Mucosa of descending colon (tissue), 3 donors: ENCODE measurements at regions not wholly inside any gene's neighbourhood (a gene's known extent, or its start where the extent isn't known, plus 50 kb on each side); places are given as distances from the start of the nearest gene placed in this dataset.

Source experiments
- ATAC-seq: fragments of 200-7000 bp; cut with Tn5 transposase; one replicate; pipeline ENCODE4 v1.9.1; 2020; ENCODE audit warnings: mild to moderate bottlenecking, moderate library complexity
- DNase-seq, 3 donors: peaks; one replicate each; pipeline ENCODE4 v3.0.0-alpha.2; 2020
- H3K36me3 ChIP-seq: fragments of 200-600 bp; one replicate; pipeline ENCODE4 v1.8.0; 2021; ENCODE audit warnings: low read depth, mild to moderate bottlenecking
- H3K4me1 ChIP-seq: fragments of 200-600 bp; one replicate; pipeline ENCODE4 v1.8.0; 2021; ENCODE audit warnings: low read depth, mild to moderate bottlenecking
- H3K4me3 ChIP-seq: fragments of 200-600 bp; one replicate; pipeline ENCODE4 v1.8.0; 2021; ENCODE audit warnings: mild to moderate bottlenecking
- H3K9me3 ChIP-seq: fragments of 200-600 bp; one replicate; pipeline ENCODE4 v1.8.0; 2021; ENCODE audit warnings: mild to moderate bottlenecking
- intact Hi-C, 2 donors: fragments of 100-400 bp; cut with DNase I in 1 of 2; cut with micrococcal nuclease in 1 of 2; formaldehyde crosslinking; loops; one replicate each; pipeline versions ENCODE4 v1.11.0 to v1.11.1; 2022; cut with DNase I, micrococcal nuclease
- TF ChIP-seq, protein P1 (sequence below): fragments of 200-600 bp; IDR thresholded peaks from one replicate; pipeline ENCODE4 v1.8.0; 2022; ENCODE audit warnings: antibody characterized with exemption, mild to moderate bottlenecking
- donor health status: DM: no; HTN: no; CAD: no; lungs with moderate emphysema.
- donor health status: DM: no; HTN: no; CAD: no.
- donor health status: DM: no; HTN: yes; CAD: no.

DNA sequence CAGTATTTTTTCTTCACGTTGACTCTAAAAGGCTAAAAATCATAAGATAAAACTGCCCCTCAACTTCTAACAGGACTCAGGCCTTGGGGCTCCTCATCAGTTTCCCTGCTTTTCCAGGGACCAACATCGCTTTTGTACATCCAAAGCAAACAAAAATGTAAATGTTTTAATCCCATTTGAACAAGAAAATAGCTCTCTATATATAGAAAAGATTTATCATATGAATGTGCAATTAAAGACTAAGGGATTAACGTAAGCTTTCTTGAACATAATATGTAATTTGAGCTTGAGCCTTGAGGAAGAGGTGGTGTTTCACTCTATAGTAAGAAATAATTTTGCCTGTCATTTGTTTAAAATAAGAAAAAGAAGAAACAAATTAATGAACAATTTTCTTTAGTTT lies 547.2 kb upstream of the ACO1 start:
- TF ChIP-seq, protein P1, sequence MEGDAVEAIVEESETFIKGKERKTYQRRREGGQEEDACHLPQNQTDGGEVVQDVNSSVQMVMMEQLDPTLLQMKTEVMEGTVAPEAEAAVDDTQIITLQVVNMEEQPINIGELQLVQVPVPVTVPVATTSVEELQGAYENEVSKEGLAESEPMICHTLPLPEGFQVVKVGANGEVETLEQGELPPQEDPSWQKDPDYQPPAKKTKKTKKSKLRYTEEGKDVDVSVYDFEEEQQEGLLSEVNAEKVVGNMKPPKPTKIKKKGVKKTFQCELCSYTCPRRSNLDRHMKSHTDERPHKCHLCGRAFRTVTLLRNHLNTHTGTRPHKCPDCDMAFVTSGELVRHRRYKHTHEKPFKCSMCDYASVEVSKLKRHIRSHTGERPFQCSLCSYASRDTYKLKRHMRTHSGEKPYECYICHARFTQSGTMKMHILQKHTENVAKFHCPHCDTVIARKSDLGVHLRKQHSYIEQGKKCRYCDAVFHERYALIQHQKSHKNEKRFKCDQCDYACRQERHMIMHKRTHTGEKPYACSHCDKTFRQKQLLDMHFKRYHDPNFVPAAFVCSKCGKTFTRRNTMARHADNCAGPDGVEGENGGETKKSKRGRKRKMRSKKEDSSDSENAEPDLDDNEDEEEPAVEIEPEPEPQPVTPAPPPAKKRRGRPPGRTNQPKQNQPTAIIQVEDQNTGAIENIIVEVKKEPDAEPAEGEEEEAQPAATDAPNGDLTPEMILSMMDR: no peak
- intact Hi-C loops: no loop called here
- H3K36me3 ChIP-seq: no peaks in the 10 kb centered on the region
- H3K4me1 ChIP-seq: no peaks in the 10 kb centered on the region
- no peak for DNase-seq
- no peak overlapping the region for H3K4me3 ChIP-seq
- no peaks in the 10 kb centered on the region for H3K9me3 ChIP-seq
- no peak for ATAC-seq

DNA sequence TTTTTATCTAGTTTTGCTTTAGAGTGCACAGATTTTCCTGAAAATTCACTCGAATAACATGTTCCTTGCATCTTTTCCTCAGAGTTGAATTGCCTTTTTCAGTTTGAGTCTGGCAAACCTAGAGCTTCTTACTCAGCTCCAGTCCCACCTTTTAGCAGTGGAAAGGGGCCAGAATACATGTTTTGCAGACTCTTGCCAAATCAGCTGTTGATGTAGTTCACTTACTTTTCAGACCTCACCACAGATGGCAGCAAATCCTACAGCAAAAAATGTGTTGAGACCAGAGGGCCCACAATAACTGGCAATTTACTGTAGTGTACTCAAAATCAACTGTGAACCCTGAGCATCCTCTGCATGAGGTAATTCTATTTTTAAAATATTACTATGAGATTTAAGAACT lies 545.2 kb upstream of the ACO1 start:
- Histone ChIP-seq H3K9me3 (no peaks in the 10 kb centered on the region), H3K4me3 (no peak overlapping the region), H3K4me1 (no peaks in the 10 kb centered on the region), H3K36me3 (no peaks in the 10 kb centered on the region)
- intact Hi-C loops: loop anchor here in 1 of 2 donors (2.0 kb wide), 1 partner anchor 14 kb away; no protein-coding TSS in a partner anchor
- TF ChIP-seq, protein P1: no peak
- DNase-seq (no peak), ATAC-seq (no peak)

DNA sequence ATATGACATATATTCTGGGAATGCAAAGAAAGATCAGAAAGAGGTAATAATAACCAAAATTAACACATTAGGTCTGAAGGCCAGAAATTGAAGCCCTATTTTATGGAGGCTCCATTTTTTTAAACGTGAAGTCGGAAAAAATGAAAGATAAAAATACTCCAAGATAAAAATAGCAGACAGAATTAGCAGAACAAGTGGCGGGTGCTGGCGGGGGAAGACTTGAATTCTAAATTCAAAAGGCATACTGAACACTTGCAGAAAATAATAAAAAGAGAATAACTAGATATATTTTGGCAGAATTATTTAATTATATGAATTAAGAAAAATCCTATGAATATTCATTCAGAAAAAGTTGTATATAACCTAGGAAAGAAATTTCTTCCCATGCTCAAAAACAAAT lies 543.7 kb upstream of the ACO1 start:
- intact Hi-C loops: no loop called here
- H3K4me1 ChIP-seq: no peaks in the 10 kb centered on the region

DNA sequence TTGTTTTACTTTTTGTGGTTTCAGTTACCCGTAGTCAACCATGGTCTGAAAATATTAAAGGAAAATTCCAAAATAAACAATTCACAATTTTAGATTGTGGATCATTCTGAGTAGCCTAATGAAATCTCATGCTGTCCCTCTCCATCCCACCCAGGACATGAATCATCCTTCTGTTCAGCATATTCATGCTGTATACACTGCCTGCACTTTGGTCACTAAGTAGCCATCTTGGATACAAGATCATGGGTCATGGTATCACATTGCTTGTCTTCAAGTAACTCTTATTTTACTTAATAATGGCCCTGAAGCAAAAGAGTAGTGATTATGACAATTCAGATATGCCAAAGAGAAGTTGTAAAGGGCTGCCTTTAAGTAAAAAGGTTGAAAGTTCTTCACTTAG lies 536.5 kb upstream of the ACO1 start:
- TF ChIP-seq, protein P1: no peak
- intact Hi-C loops: no loop called here
- no peak for DNase-seq
- no peaks in the 10 kb centered on the region for H3K9me3 ChIP-seq
- no peak overlapping the region for H3K4me3 ChIP-seq
- H3K4me1 ChIP-seq: no peaks in the 10 kb centered on the region
- H3K36me3 ChIP-seq: no peaks in the 10 kb centered on the region
- no peak for ATAC-seq

More for the DNA sequence above, 543.7 kb upstream of the ACO1 start:
- no peak for ATAC-seq
- no peak for DNase-seq
- TF ChIP-seq, protein P1: no peak
- Histone ChIP-seq H3K36me3 (no peaks in the 10 kb centered on the region), H3K4me3 (no peak overlapping the region), H3K9me3 (no peaks in the 10 kb centered on the region)

DNA sequence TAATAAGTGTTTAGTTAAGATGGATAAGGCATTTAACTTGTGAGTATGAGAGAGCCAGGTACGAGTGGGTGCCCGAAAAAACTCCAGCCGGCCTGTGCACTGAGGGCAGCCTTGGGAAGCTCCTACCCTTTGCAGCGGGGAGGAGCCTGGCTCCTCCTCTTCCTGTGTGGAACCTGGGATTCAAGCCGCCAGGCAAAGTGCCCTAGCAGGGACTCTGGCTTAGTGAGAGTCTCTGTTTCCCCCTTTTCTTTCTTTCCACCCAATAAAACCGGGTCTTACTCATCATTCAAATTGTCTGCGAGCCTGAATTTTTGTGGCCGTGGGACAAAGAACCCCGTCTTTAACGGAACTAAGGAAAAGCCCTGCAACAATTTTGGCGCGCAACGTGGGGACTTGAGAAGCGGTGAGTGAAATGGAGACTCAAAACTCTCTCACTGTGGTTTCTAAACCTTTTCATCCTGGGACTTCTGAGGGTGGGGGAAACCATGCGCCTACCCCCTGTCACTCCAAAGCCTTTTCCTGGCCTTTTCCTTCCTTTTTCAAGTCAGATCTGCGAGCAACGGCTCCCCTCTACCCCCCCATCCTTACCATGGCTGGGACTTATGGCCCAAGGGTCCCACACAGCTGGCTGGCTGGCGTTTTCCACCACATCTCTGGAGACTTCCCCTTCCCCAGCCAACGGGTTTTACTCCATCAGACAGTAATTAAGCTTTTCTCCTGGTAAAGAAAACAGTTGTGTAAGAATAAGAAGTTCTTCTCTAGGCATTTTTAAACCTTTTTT lies 535.7 kb upstream of the ACO1 start:
- Histone ChIP-seq H3K4me3 (no peak overlapping the region), H3K4me1 (no peaks in the 10 kb centered on the region), H3K9me3 (no peaks in the 10 kb centered on the region), H3K36me3 (no peaks in the 10 kb centered on the region)
- no peak for DNase-seq
- TF ChIP-seq, protein P1: no peak
- intact Hi-C loops: no loop called here
- no peak for ATAC-seq
